ENCODE measurements at regions not wholly inside any gene's neighbourhood (a gene's known extent, or its start where the extent isn't known, plus 50 kb on each side); places are given as distances from the start of the nearest gene placed in this dataset.
"Not testable (repeated sequence)": the region's sequence is repeated elsewhere in the genome, so short reads cannot be mapped to it uniquely, and the experiment has no call there.

GRCh38 chr3:39655718-39656117 is 153.7 kb upstream of the MYRIP start:
- DNase-seq (ENCODE audit: low spot score), result not testable (repeated sequence)

- DNase-seq (ENCODE audit: low spot score), result no peak
These were observed 152.3 kb upstream of the MYRIP start for GRCh38 chr3:39657075-39657474.

GRCh38 chr3:39657775-39658174 is 151.6 kb upstream of the MYRIP start:
- no peak for DNase-seq (ENCODE audit: low spot score)

GRCh38 chr3:39664931-39665330 is 144.5 kb upstream of the MYRIP start:
- no peak for DNase-seq (ENCODE audit: low spot score)

- DNase-seq (ENCODE audit: low spot score), result no peak
These were observed 144.0 kb upstream of the MYRIP start for GRCh38 chr3:39665441-39665840.

- DNase-seq (ENCODE audit: low spot score), result peak; percentile 44
These were observed 141.0 kb upstream of the MYRIP start for GRCh38 chr3:39668420-39668819.

- DNase-seq (ENCODE audit: low spot score), result no peak
These were observed 138.3 kb upstream of the MYRIP start for GRCh38 chr3:39671116-39671515.

- no peak for DNase-seq (ENCODE audit: low spot score)
These were observed 137.8 kb upstream of the MYRIP start for GRCh38 chr3:39671600-39671999.

- no peak for DNase-seq (ENCODE audit: low spot score)
These were observed 104.0 kb upstream of the MYRIP start for GRCh38 chr3:39705351-39705900.

GRCh38 chr3:39707314-39707909 is 102.0 kb upstream of the MYRIP start:
- peak; percentile 35 for DNase-seq (ENCODE audit: low spot score)

GRCh38 chr3:39712413-39713048 is 96.9 kb upstream of the MYRIP start:
- no peak for DNase-seq (ENCODE audit: low spot score)

- not testable (repeated sequence) for DNase-seq (ENCODE audit: low spot score)
These were observed 96.1 kb upstream of the MYRIP start for GRCh38 chr3:39713341-39713740.

- DNase-seq (ENCODE audit: low spot score), result no peak
These were observed 92.6 kb upstream of the MYRIP start for GRCh38 chr3:39716849-39717248.

GRCh38 chr3:39718674-39719595 is 90.5 kb upstream of the MYRIP start:
- DNase-seq (ENCODE audit: low spot score), result no peak

GRCh38 chr3:39721076-39721475 is 88.3 kb upstream of the MYRIP start:
- no peak for DNase-seq (ENCODE audit: low spot score)

GRCh38 chr3:39724233-39724846 is 85.1 kb upstream of the MYRIP start:
- no peak for DNase-seq (ENCODE audit: low spot score)

GRCh38 chr3:39725321-39725720 is 84.1 kb upstream of the MYRIP start:
- no peak for DNase-seq (ENCODE audit: low spot score)

- no peak for DNase-seq (ENCODE audit: low spot score)
These were observed 82.0 kb upstream of the MYRIP start for GRCh38 chr3:39727415-39727814.

- DNase-seq (ENCODE audit: low spot score), result no peak
These were observed 75.6 kb upstream of the MYRIP start for GRCh38 chr3:39733804-39734203.

GRCh38 chr3:39739658-39740057 is 69.8 kb upstream of the MYRIP start:
- DNase-seq (ENCODE audit: low spot score), result not testable (repeated sequence)

GRCh38 chr3:39744746-39745145 is 64.7 kb upstream of the MYRIP start:
- DNase-seq (ENCODE audit: low spot score), result no peak

- no peak for DNase-seq (ENCODE audit: low spot score)
These were observed 61.4 kb upstream of the MYRIP start for GRCh38 chr3:39748002-39748401.
